Left lung (tissue), 4 donors: ENCODE measurements at regions not wholly inside any gene's neighbourhood (a gene's known extent, or its start where the extent isn't known, plus 50 kb on each side); places are given as distances from the start of the nearest gene placed in this dataset.
"Not testable (repeated sequence)": the region's sequence is repeated elsewhere in the genome, so short reads cannot be mapped to it uniquely, and the experiment has no call there.

Experiments
- ATAC-seq: fragments of 200-7000 bp; cut with Tn5 transposase; one replicate; pipeline ENCODE4 v1.9.1; 2020; ENCODE audit warnings: moderate library complexity
- DNase-seq, 4 donors: peaks; one replicate each; pipeline ENCODE4 v3.0.0-alpha.2; 2013 to 2020
- H3K27ac ChIP-seq, 2 donors: fragments of 200-600 bp; sonication (generic) in 1 of 2; one replicate each; pipeline versions ENCODE4 v1.5.0 to v1.8.0; 2020 to 2021
- H3K27me3 ChIP-seq, 2 donors: fragments of 200-600 bp; sonication (generic) in 1 of 2; one replicate each; pipeline versions ENCODE4 v1.5.0 to v1.8.0; 2020 to 2021
- H3K36me3 ChIP-seq, 2 donors: fragments of 200-600 bp; sonication (generic) in 1 of 2; one replicate each; pipeline versions ENCODE4 v1.5.0 to v1.8.0; 2020 to 2021
- H3K4me1 ChIP-seq, 2 donors: fragments of 200-600 bp; one replicate each; pipeline ENCODE4 v1.8.0; 2021
- H3K4me3 ChIP-seq, 2 donors: fragments of 200-600 bp; sonication (generic) in 1 of 2; one replicate each; pipeline versions ENCODE4 v1.5.0 to v1.8.0; 2020 to 2021; ENCODE audit warnings: mild to moderate bottlenecking in 1 of 2
- H3K9me3 ChIP-seq, 2 donors: fragments of 200-600 bp; sonication (generic) in 1 of 2; one replicate each; pipeline versions ENCODE4 v1.5.0 to v1.8.0; 2020 to 2021
- intact Hi-C, 2 donors: fragments of 100-400 bp; cut with DNase I; formaldehyde crosslinking; loops; one replicate each; pipeline versions ENCODE4 v1.11.2 to v1.14.2; 2022
- TF ChIP-seq, protein P1 (sequence below), 2 donors: fragments of 200-600 bp; sonication (generic) in 1 of 2; IDR thresholded peaks; one replicate each; pipeline versions ENCODE4 v1.5.0 to v1.8.0; 2021; ENCODE audit warnings: antibody characterized with exemption in 2 of 2
- donor health status: DM: no; HTN: yes; CAD: no.
- donor health status: DM: no; HTN: no; CAD: no.

- H3K9me3 ChIP-seq, result no peaks in the 10 kb centered on the region
- H3K4me1 ChIP-seq, result no peaks in the 10 kb centered on the region
- H3K27me3 ChIP-seq, result no peaks in the 10 kb centered on the region
- no peak overlapping the region for H3K27ac ChIP-seq
- no peak overlapping the region for H3K4me3 ChIP-seq
- TF ChIP-seq, protein P1, sequence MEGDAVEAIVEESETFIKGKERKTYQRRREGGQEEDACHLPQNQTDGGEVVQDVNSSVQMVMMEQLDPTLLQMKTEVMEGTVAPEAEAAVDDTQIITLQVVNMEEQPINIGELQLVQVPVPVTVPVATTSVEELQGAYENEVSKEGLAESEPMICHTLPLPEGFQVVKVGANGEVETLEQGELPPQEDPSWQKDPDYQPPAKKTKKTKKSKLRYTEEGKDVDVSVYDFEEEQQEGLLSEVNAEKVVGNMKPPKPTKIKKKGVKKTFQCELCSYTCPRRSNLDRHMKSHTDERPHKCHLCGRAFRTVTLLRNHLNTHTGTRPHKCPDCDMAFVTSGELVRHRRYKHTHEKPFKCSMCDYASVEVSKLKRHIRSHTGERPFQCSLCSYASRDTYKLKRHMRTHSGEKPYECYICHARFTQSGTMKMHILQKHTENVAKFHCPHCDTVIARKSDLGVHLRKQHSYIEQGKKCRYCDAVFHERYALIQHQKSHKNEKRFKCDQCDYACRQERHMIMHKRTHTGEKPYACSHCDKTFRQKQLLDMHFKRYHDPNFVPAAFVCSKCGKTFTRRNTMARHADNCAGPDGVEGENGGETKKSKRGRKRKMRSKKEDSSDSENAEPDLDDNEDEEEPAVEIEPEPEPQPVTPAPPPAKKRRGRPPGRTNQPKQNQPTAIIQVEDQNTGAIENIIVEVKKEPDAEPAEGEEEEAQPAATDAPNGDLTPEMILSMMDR (IDR thresholded peaks at IDR 0.05), result no peak
- H3K36me3 ChIP-seq, result no peaks in the 10 kb centered on the region
- ATAC-seq, result no peak
- intact Hi-C loops, result no loop called here
- no peak for DNase-seq
Observed at GRCh38 chr9:71286146-71286545, 164.7 kb upstream of the TRPM3 start.

DNA sequence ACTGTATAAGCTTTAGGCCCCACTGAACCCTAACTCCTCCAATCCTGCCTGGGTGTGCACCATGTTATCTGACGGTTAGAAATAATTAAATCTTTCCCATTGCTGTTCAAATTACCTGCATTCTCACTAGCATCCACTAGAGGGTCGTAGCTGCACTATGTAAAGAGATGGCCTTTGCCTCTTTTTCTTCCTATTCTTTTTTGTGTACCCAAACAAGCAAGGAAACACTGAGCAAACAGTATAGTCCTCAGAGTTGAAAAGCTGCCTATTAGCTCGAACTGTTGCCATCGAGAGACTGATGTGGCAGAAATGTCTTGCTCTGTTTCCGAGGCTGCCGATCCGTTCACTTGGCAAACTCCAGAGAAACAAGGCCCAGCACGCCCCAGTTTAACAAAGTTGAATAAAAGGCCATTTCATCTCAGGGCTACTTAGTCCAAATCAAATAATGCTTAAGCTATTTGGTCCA, 163.8 kb upstream of the TRPM3 start:
- ATAC-seq (peak; percentile 97), DNase-seq (peak in 2 of 4 donors; percentile 44 to 66)
- intact Hi-C loops, result no loop called here
- no peaks in the 10 kb centered on the region for H3K4me1 ChIP-seq
- TF ChIP-seq, protein P1 (IDR thresholded peaks at IDR 0.05), result peak; percentile 67 to 80
- no peaks in the 10 kb centered on the region for H3K27me3 ChIP-seq
- no peak overlapping the region for H3K4me3 ChIP-seq
- no peaks in the 10 kb centered on the region for H3K9me3 ChIP-seq
- no peaks in the 10 kb centered on the region for H3K36me3 ChIP-seq
- no peak overlapping the region for H3K27ac ChIP-seq

- H3K4me3 ChIP-seq, H3K27ac ChIP-seq, H3K27me3 ChIP-seq, H3K4me1 ChIP-seq, H3K36me3 ChIP-seq, H3K9me3 ChIP-seq, DNase-seq, ATAC-seq, intact Hi-C loops: not testable (repeated sequence)
Observed at GRCh38 chr9:71282116-71282515, 160.7 kb upstream of the TRPM3 start.

DNA sequence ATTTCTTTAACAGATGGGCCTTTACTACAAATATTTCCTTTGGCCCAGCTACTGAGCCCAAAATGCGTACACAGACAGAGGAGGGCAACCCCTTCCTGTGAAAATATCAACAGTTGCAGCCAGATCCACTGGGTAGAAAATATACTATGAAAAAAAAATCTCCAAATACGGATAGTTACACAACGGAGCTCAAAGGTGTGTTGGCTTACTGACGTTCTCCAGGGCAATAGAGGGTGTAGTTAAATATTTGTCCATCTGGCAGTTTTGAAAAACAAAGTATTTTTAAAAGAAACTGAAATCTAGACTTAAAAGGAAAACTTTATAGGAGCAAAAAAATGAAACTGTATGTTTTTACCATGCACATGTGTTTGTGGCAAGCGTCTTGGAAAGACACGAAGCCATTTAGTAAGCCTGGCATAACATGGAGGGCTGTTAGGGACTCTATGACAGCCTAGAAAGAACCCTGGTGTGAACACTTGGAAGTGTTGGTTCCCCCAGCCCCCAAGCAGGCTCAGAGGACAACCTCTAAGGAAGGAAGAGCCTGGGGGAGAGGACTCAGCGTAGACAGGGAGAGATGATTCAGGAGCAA, 157.8 kb upstream of the TRPM3 start:
- intact Hi-C loops, result no loop called here
- DNase-seq, result no peak

GRCh38 chr9:71273613-71274012, 152.2 kb upstream of the TRPM3 start:
- ATAC-seq, result no peak
- Histone ChIP-seq H3K36me3 (no peaks in the 10 kb centered on the region), H3K9me3 (no peaks in the 10 kb centered on the region), H3K27ac (no peak overlapping the region), H3K4me1 (no peaks in the 10 kb centered on the region), H3K4me3 (no peak overlapping the region), H3K27me3 (no peaks in the 10 kb centered on the region)
- intact Hi-C loops, result no loop called here
- TF ChIP-seq, protein P1 (IDR thresholded peaks at IDR 0.05), result no peak
- no peak for DNase-seq

More for the DNA sequence above, 157.8 kb upstream of the TRPM3 start:
- no peaks in the 10 kb centered on the region for H3K36me3 ChIP-seq
- TF ChIP-seq, protein P1 (IDR thresholded peaks at IDR 0.05), result no peak
- H3K9me3 ChIP-seq, result no peaks in the 10 kb centered on the region
- no peak overlapping the region for H3K4me3 ChIP-seq
- no peaks in the 10 kb centered on the region for H3K27me3 ChIP-seq
- no peaks in the 10 kb centered on the region for H3K4me1 ChIP-seq
- ATAC-seq, result no peak
- H3K27ac ChIP-seq, result no peak overlapping the region

- no peaks in the 10 kb centered on the region for H3K9me3 ChIP-seq
- no peak for ATAC-seq
- no peaks in the 10 kb centered on the region for H3K36me3 ChIP-seq
- no peak overlapping the region for H3K4me3 ChIP-seq
- no peak overlapping the region for H3K27ac ChIP-seq
- no peaks in the 10 kb centered on the region for H3K27me3 ChIP-seq
- TF ChIP-seq, protein P1 (IDR thresholded peaks at IDR 0.05), result no peak
- no peak for DNase-seq
- no peaks in the 10 kb centered on the region for H3K4me1 ChIP-seq
- intact Hi-C loops, result no loop called here
Observed at GRCh38 chr9:71271602-71272001, 150.2 kb upstream of the TRPM3 start.
